K562 (cell line): ENCODE measurements at regions not wholly inside any gene's neighbourhood (a gene's known extent, or its start where the extent isn't known, plus 50 kb on each side); places are given as distances from the start of the nearest gene placed in this dataset.

Experiments used
- ATAC-seq: fragments of 200-7000 bp; cut with Tn5 transposase; 3 replicates; pipeline ENCODE4 v1.9.1; 2020; ENCODE audit warnings: moderate library complexity
- BruUV-seq: library from RNA; stranded (reverse); fragments of 400-500 nt; replicated peaks from 2 replicates; lab custom pipeline; 2021; lab: Mats Ljungman, UMichigan
- CTCF ChIA-PET: fragments of 300-600 bp; formaldehyde crosslinking; extraction: SDS; loops from one replicate; lab custom pipeline; 2021; ENCODE audit warnings: low intra/inter-chr PET ratio; lab: Yijun Ruan, JAX
- POLR2A ChIA-PET: fragments of 300-600, 350-650 bp; sonication (Branson Sonifier 250); formaldehyde crosslinking; extraction: SDS; loops from one replicate; lab custom pipeline; 2021; ENCODE audit warnings: antibody characterized with exemption, inconsistent platforms; lab: Yijun Ruan, JAX
- DNase-seq, 4 experiments: peaks; one replicate each; pipeline versions ENCODE4 v3.0.0 to v3.0.0-alpha.2; 2011 to 2018; ENCODE audit warnings: low spot score in 3 of 4, mixed read lengths in 3 of 4; ENCODE audit errors: extremely low read depth in 1 of 4
- FAIRE-seq: peaks from 2 replicates; lab custom pipeline; 2011; peaks lifted over from hg19 to GRCh38; lab: Jason Lieb, UNC
- H2AFZ ChIP-seq: 2 replicates; pipeline ENCODE4 v1.6.0; 2011; ENCODE audit warnings: low read depth, low read length, control low read depth, inconsistent platforms
- H3K27ac ChIP-seq: fragments of 200-600 bp; 3 replicates; pipeline ENCODE4 v1.8.0; 2011; ENCODE audit warnings: low read depth, mild to moderate bottlenecking, control low read depth, inconsistent platforms, low read length, moderate library complexity, mixed read lengths; ENCODE audit errors: extremely low read depth
- H3K27me3 ChIP-seq, 2 experiments: fragments of 300-600 bp in 1 of 2; 2 replicates in 1 of 2; 3 replicates in 1 of 2; pipeline versions ENCODE4 v1.6.0 to v1.8.0; 2011; ENCODE audit warnings: inconsistent platforms in 2 of 2, low read length in 2 of 2, mild to moderate bottlenecking in 1 of 2, mixed read lengths in 1 of 2, moderate library complexity in 1 of 2; ENCODE audit not compliant: control insufficient read depth in 2 of 2, insufficient read depth in 2 of 2
- H3K36me3 ChIP-seq: fragments of 300-600 bp; 3 replicates; pipeline ENCODE4 v1.8.0; 2011; ENCODE audit warnings: mild to moderate bottlenecking, low read length, inconsistent platforms; ENCODE audit not compliant: control insufficient read depth, insufficient read depth
- H3K4me1 ChIP-seq, 2 experiments: fragments of 200-600 bp in 1 of 2; replicated peaks in 1 of 2; 2 replicates in 1 of 2; 3 replicates in 1 of 2; pipeline versions ENCODE4 v1.5.1 to v1.8.0; 2011; ENCODE audit warnings: inconsistent platforms in 2 of 2, low read length in 2 of 2, mild to moderate bottlenecking in 1 of 2, mixed read lengths in 1 of 2, moderate library complexity in 1 of 2; ENCODE audit not compliant: control insufficient read depth in 2 of 2, insufficient read depth in 2 of 2
- H3K4me2 ChIP-seq: 2 replicates; pipeline ENCODE4 v1.6.1; 2011; ENCODE audit warnings: low read length, control low read depth, inconsistent platforms, mixed read lengths; ENCODE audit not compliant: insufficient read depth
- H3K4me3 ChIP-seq: fragments of 200-600 bp; sonication (generic), shearing (Covaris generic); 2 replicates; pipeline ENCODE4 v1.5.1; 2016; ENCODE audit warnings: control low read depth, inconsistent platforms
- H3K79me2 ChIP-seq: fragments of 200-600 bp; 3 replicates; pipeline ENCODE4 v1.8.0; 2011; ENCODE audit warnings: low read length, inconsistent platforms; ENCODE audit not compliant: control insufficient read depth, insufficient read depth
- H3K9ac ChIP-seq, 2 experiments: 2 replicates each; pipeline versions ENCODE4 v1.6.0 to v1.6.1; 2011; ENCODE audit warnings: low read depth in 2 of 2, low read length in 2 of 2, control low read depth in 1 of 2, inconsistent platforms in 1 of 2, mild to moderate bottlenecking in 1 of 2, mixed read lengths in 1 of 2; ENCODE audit not compliant: insufficient read depth in 1 of 2
- H3K9me1 ChIP-seq: one replicate; pipeline ENCODE4 v1.6.0; 2011; ENCODE audit warnings: inconsistent platforms, mild to moderate bottlenecking, low read length, moderate library complexity; ENCODE audit not compliant: control insufficient read depth, insufficient read depth
- H3K9me3 ChIP-seq: replicated peaks from 2 replicates; pipeline ENCODE4 v1.5.1; 2011; ENCODE audit warnings: low read depth, low read length, inconsistent platforms; ENCODE audit not compliant: control insufficient read depth, insufficient read depth
- H4K20me1 ChIP-seq: replicated peaks from 2 replicates; pipeline ENCODE4 v1.6.1; 2011; ENCODE audit warnings: low read length, inconsistent platforms, mixed read lengths; ENCODE audit not compliant: control insufficient read depth, insufficient read depth
- CREBBP ChIP-seq: IDR thresholded peaks from one replicate; pipeline ENCODE4 v1.6.1; 2012; ENCODE audit warnings: low read depth, mild to moderate bottlenecking, control low read depth, inconsistent platforms, low read length
- DNMT1 ChIP-seq: fragments of 450-650 bp; IDR thresholded peaks from 2 replicates; pipeline ENCODE4 v1.6.1; 2016; ENCODE audit warnings: antibody characterized with exemption, mild to moderate bottlenecking
- ELK1 ChIP-seq: sonication (generic); formaldehyde crosslinking; IDR thresholded peaks from 2 replicates; pipeline ENCODE4 v1.8.1; 2022; ENCODE audit warnings: missing genetic modification reagents
- ELK3 ChIP-seq: fragments of 450-650 bp; formaldehyde crosslinking; IDR thresholded peaks from 2 replicates; pipeline ENCODE4 v1.4.0; 2020; ENCODE audit warnings: mild to moderate bottlenecking
- GATAD2A ChIP-seq: fragments of 450-650 bp; IDR thresholded peaks from 2 replicates; pipeline ENCODE4 v1.6.1; 2017
- GTF2E2 ChIP-seq: fragments of 200-800 bp; sonication (Bioruptor generic); IDR thresholded peaks from 2 replicates; pipeline ENCODE4 v1.6.1; 2016; ENCODE audit warnings: missing genetic modification characterization, missing compliant biosample characterization
- HEY1 ChIP-seq: fragments of 250-450 bp; sonication (Bioruptor Pico); IDR thresholded peaks from 2 replicates; pipeline ENCODE4 v1.5.0; 2020; ENCODE audit warnings: mild to moderate bottlenecking, moderate library complexity, borderline replicate concordance
- HNRNPK ChIP-seq: fragments of 200-400 bp; formaldehyde crosslinking; IDR thresholded peaks from one replicate; pipeline ENCODE4 v1.6.1; 2018; ENCODE audit warnings: mild to moderate bottlenecking, low read depth, low read length; ENCODE audit not compliant: poor library complexity, severe bottlenecking
- JUND ChIP-seq, 2 experiments: IDR thresholded peaks; 2 replicates in 1 of 2; 3 replicates in 1 of 2; pipeline ENCODE4 v1.6.1; 2011; ENCODE audit warnings: borderline replicate concordance in 2 of 2, low read depth in 2 of 2, low read length in 2 of 2, improper control_type of control experiment in 1 of 2, missing biosample characterization in 1 of 2, missing genetic modification characterization in 1 of 2, missing genetic modification reagents in 1 of 2
- LEF1 ChIP-seq: fragments of 450-650 bp; IDR thresholded peaks from 2 replicates; pipeline ENCODE4 v1.6.1; 2016; ENCODE audit warnings: mild to moderate bottlenecking
- SNRNP70 ChIP-seq: fragments of 200-400 bp; formaldehyde crosslinking; optimal IDR thresholded peaks from 2 replicates; pipeline ENCODE3; 2017; ENCODE audit warnings: low read depth, low read length
- TAF1 ChIP-seq: IDR thresholded peaks from 2 replicates; pipeline ENCODE4 v1.6.1; 2011; ENCODE audit warnings: mild to moderate bottlenecking, low read length, moderate library complexity; ENCODE audit not compliant: insufficient read depth, control insufficient read depth, severe bottlenecking; ENCODE audit errors: extremely low read depth
- TEAD1 ChIP-seq, 2 experiments: fragments of 450-650 bp in 1 of 2; sonication (generic) in 1 of 2; formaldehyde crosslinking; IDR thresholded peaks; 2 replicates each; pipeline versions ENCODE4 v1.4.0 to v1.8.0; 2020 to 2022; ENCODE audit warnings: mild to moderate bottlenecking in 2 of 2, missing genetic modification reagents in 1 of 2
- ZKSCAN8 ChIP-seq: fragments of 200-800 bp; sonication (Bioruptor generic); IDR thresholded peaks from 2 replicates; pipeline ENCODE4 v1.6.1; 2016; ENCODE audit warnings: missing genetic modification characterization, missing compliant biosample characterization
- ZNF589 ChIP-seq: fragments of 200-800 bp; sonication (Bioruptor generic); IDR thresholded peaks from 2 replicates; pipeline ENCODE4 v1.6.1; 2016; ENCODE audit warnings: low read depth, missing genetic modification characterization, missing compliant biosample characterization
- ZNF696 ChIP-seq: fragments of 250-450 bp; sonication (Bioruptor Pico); conservative IDR thresholded peaks from 2 replicates; pipeline ENCODE4 v1.4.0; 2020; ENCODE audit warnings: mild to moderate bottlenecking, moderate library complexity
- WGBS: fragments of 100-300 bp; shearing (Covaris generic); methylation state at CpG from one replicate; pipeline ENCODE4 v1.1.6; 2016; ENCODE audit warnings: low coverage, mixed read lengths; ENCODE audit not compliant: insufficient coverage; ENCODE audit errors: missing lambda C conversion rate; 5-methylcytosine and 5-hydroxymethylcytosine counted together
- in situ Hi-C: fragments of 300-500 bp; cut with MboI; formaldehyde crosslinking; loops from 4 replicates; pipeline ENCODE4 v1.15.0; 2018; ENCODE audit warnings: inconsistent platforms, mixed read lengths
- intact Hi-C: fragments of 100-400 bp; cut with micrococcal nuclease; formaldehyde crosslinking; loops from 2 replicates; pipeline ENCODE4 v1.14.2; 2022

GRCh38 chr2:195495966-195496365, 161.1 kb upstream of the SLC39A10 start:
- H2AFZ ChIP-seq: 0 out of 2 replicates have a peak overlapping the region, but pooled peaks have one; percentile 32
- no peak for FAIRE-seq
- no peaks in the 10 kb centered on the region for H3K79me2 ChIP-seq
- H3K27me3 ChIP-seq: no peaks in the 10 kb centered on the region
- CTCF ChIA-PET: no interaction called here
- no peak overlapping the region for H3K4me3 ChIP-seq
- no peak for DNase-seq
- no peak overlapping the region for H3K4me2 ChIP-seq
- ATAC-seq: no peak; the same call in 2 of the 3 replicates
- no peak overlapping the region for H3K9ac ChIP-seq
- BruUV-seq: no TSS peak
- H3K27ac ChIP-seq: no peak overlapping the region
- in situ Hi-C loops (no loop called here), intact Hi-C loops (no loop called here)
- 0 out of 2 replicates have a peak, but pooled peaks cover 1% of the 10 kb centered on the region for H3K9me3 ChIP-seq
- POLR2A ChIA-PET: no interaction called here
- no peaks in the 10 kb centered on the region for H3K36me3 ChIP-seq
- TF ChIP-seq TAF1 (no peak), CREBBP (no peak), SNRNP70 (no peak)
- no peaks in the 10 kb centered on the region for H3K4me1 ChIP-seq
- H4K20me1 ChIP-seq: no peaks in the 10 kb centered on the region
- H3K9me1 ChIP-seq: no peaks in the 10 kb centered on the region

GRCh38 chr2:195495351-195495750, 161.7 kb upstream of the SLC39A10 start:
- H3K9me3 ChIP-seq: 0 out of 2 replicates have a peak, but pooled peaks cover 1% of the 10 kb centered on the region
- ATAC-seq: peak; percentile 42; the same call in 2 of the 3 replicates
- H3K79me2 ChIP-seq: no peaks in the 10 kb centered on the region
- DNase-seq: no peak
- no peak overlapping the region for H3K27ac ChIP-seq
- H3K27me3 ChIP-seq: no peaks in the 10 kb centered on the region
- in situ Hi-C loops: no loop called here
- no peaks in the 10 kb centered on the region for H3K9me1 ChIP-seq
- H4K20me1 ChIP-seq: no peaks in the 10 kb centered on the region
- no peaks in the 10 kb centered on the region for H3K36me3 ChIP-seq
- FAIRE-seq: no peak
- POLR2A ChIA-PET: no interaction called here
- no peak overlapping the region for H3K9ac ChIP-seq
- H3K4me1 ChIP-seq: no peaks in the 10 kb centered on the region
- peak overlapping the region; percentile 55; the same call in 1 of the 2 replicates for H2AFZ ChIP-seq
- CTCF ChIA-PET: no interaction called here
- intact Hi-C loops: no loop called here
- H3K4me2 ChIP-seq: no peak overlapping the region
- WGBS: 62% methylated on average over 2 of the region's 2 CpGs
- no TSS peak for BruUV-seq
- H3K4me3 ChIP-seq: no peak overlapping the region
- TF ChIP-seq ELK1 (CRISPR knock-in tag): no peak
- TF ChIP-seq ELK3: no peak
- no peak for TF ChIP-seq TEAD1 (CRISPR knock-in tag; IDR thresholded peaks at IDR 0.05)
- TF ChIP-seq HEY1 (CRISPR knock-in tag): no peak
- TF ChIP-seq DNMT1: no peak
- no peak for TF ChIP-seq ZKSCAN8 (CRISPR knock-in tag)
- TF ChIP-seq ZNF589: no peak
- TF ChIP-seq GTF2E2 (tag): no peak
- no peak for TF ChIP-seq HNRNPK
- no peak for TF ChIP-seq LEF1
- TF ChIP-seq ZNF696 (CRISPR knock-in tag): no peak
- no peak for TF ChIP-seq GATAD2A
- TF ChIP-seq JUND (IDR thresholded peaks at IDR 0.05; ENCODE audit: borderline replicate concordance, low read depth, low read length): no peak
- TF ChIP-seq JUND (tag; IDR thresholded peaks at IDR 0.05; ENCODE audit: borderline replicate concordance, low read depth, low read length): no peak
